Esophagus (tissue), 2 donors: ENCODE measurements at regions not wholly inside any gene's neighbourhood (a gene's known extent, or its start where the extent isn't known, plus 50 kb on each side); places are given as distances from the start of the nearest gene placed in this dataset.
"Not testable (repeated sequence)": the region's sequence is repeated elsewhere in the genome, so short reads cannot be mapped to it uniquely, and the experiment has no call there.

Experiments used
- H3K27ac ChIP-seq, 2 donors: one replicate each; pipeline ENCODE4 v1.5.1; 2013; ENCODE audit warnings: low read depth in 2 of 2, mild to moderate bottlenecking in 2 of 2, inconsistent platforms in 1 of 2, low read length in 1 of 2, moderate library complexity in 1 of 2
- H3K27me3 ChIP-seq, 2 donors: one replicate each; pipeline ENCODE4 v1.6.1; 2013; ENCODE audit warnings: low read length in 2 of 2, control low read depth in 1 of 2, mild to moderate bottlenecking in 1 of 2; ENCODE audit not compliant: insufficient read depth in 2 of 2, control insufficient read depth in 1 of 2
- H3K36me3 ChIP-seq, 2 donors: one replicate each; pipeline ENCODE4 v1.6.1; 2013; ENCODE audit warnings: low read length in 1 of 2; ENCODE audit not compliant: control insufficient read depth in 2 of 2, insufficient read depth in 2 of 2
- H3K4me1 ChIP-seq, 2 donors: one replicate each; pipeline ENCODE4 v1.6.1; 2013; ENCODE audit warnings: low read length in 1 of 2; ENCODE audit not compliant: control insufficient read depth in 2 of 2, insufficient read depth in 2 of 2
- H3K4me3 ChIP-seq, 2 donors: one replicate each; pipeline ENCODE4 v1.5.1; 2013; ENCODE audit warnings: low read length in 2 of 2, mild to moderate bottlenecking in 2 of 2, low read depth in 1 of 2, moderate library complexity in 1 of 2
- H3K9me3 ChIP-seq, 2 donors: one replicate each; pipeline ENCODE4 v1.6.1; 2013; ENCODE audit warnings: mild to moderate bottlenecking in 2 of 2, low read depth in 1 of 2, low read length in 1 of 2, moderate library complexity in 1 of 2; ENCODE audit not compliant: control insufficient read depth in 2 of 2, insufficient read depth in 1 of 2
- WGBS, 2 donors: extraction: QIAGEN DNeasy Blood & Tissue Kit; methylation state at CpG; one replicate each; pipeline ENCODE4 v1.1.7; 2013; 5-methylcytosine and 5-hydroxymethylcytosine counted together
- donor health status: healthy with polysubstance abuse.
- donor health status: Bipolar disorder and iron deficiency.

DNA sequence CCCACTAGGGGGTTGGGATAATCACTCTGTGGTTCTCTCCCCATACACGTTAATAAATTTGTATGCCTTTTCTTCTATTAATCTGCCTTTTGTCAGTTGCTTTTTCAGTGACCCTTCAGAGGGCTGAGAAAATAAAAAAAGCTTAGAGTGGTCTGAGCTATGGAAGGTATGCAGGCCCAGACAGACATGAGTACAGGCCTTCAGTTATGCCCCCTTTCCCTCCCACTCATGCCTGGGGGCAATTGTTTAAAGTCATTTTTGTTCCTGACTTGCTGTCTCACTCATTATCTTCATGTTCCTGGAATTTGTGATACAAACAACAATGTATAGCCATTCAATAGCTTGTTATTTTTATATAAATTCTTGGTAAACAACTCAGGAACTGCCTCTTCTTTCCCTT lies 170.8 kb downstream of the AKR1D1 start:
- H3K27me3 ChIP-seq = no peaks in the 10 kb centered on the region
- 23 to 68% methylated on average over 1 of the region's 1 CpG for WGBS, 2 donors
- peaks cover 3 to 4% of the 10 kb centered on the region in 2 donors for H3K9me3 ChIP-seq
- no peaks in the 10 kb centered on the region for H3K36me3 ChIP-seq
- no peaks in the 10 kb centered on the region for H3K4me1 ChIP-seq
- no peak overlapping the region for H3K27ac ChIP-seq
- no peak overlapping the region for H3K4me3 ChIP-seq

- 65 to 68% methylated on average over 9 of the region's 9 CpGs for WGBS, 2 donors
- no peaks in the 10 kb centered on the region for H3K36me3 ChIP-seq
- peaks cover 3 to 4% of the 10 kb centered on the region in 2 donors for H3K9me3 ChIP-seq
- H3K4me1 ChIP-seq = no peaks in the 10 kb centered on the region
- H3K27me3 ChIP-seq = no peaks in the 10 kb centered on the region
- H3K4me3 ChIP-seq = no peak overlapping the region
- H3K27ac ChIP-seq = no peak overlapping the region
Measured at GRCh38 chr7:138247568-138248333, 171.5 kb downstream of the AKR1D1 start.

GRCh38 chr7:138248609-138249008 lies 172.3 kb downstream of the AKR1D1 start:
- Histone ChIP-seq H3K9me3 (peaks cover 2 to 3% of the 10 kb centered on the region in 2 donors), H3K27ac (peak overlapping the region in 1 of 2 donors; percentile 21), H3K27me3 (no peaks in the 10 kb centered on the region), H3K4me1 (peaks cover 0 to 2% of the 10 kb centered on the region in 2 donors), H3K4me3 (no peak overlapping the region), H3K36me3 (no peaks in the 10 kb centered on the region)

- H3K4me3 ChIP-seq = no peak overlapping the region
- WGBS, 2 donors = 89 to 91% methylated on average over 4 of the region's 4 CpGs
- peaks cover 0 to 2% of the 10 kb centered on the region in 2 donors for H3K4me1 ChIP-seq
- H3K36me3 ChIP-seq = no peaks in the 10 kb centered on the region
- H3K27ac ChIP-seq = peak overlapping the region in 1 of 2 donors; percentile 3
- H3K27me3 ChIP-seq = no peaks in the 10 kb centered on the region
- peaks cover 2 to 3% of the 10 kb centered on the region in 2 donors for H3K9me3 ChIP-seq
Measured at GRCh38 chr7:138249975-138250374, 173.7 kb downstream of the AKR1D1 start.

- 76 to 82% methylated on average over 5 of the region's 5 CpGs for WGBS, 2 donors
Measured at GRCh38 chr7:138252666-138253065, 176.4 kb downstream of the AKR1D1 start.

DNA sequence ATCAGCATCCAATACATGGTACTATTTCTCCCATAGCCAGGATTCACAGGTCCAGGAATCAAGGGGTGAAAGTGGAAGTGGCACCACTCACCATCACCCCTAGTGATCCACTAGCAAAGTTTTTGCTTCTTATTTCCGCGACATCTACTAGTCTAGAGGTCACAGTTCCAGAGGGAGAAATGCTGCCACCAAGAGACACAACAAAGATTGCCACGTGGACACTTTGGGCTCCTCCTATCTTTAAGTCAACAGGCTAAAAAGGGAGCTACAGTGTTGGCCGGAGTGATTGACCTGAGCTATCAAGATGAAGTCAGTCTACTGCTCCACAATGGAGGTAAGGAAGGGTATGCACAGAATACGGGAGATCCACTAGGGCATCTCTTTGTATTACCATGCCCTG lies 178.2 kb downstream of the AKR1D1 start:
- Histone ChIP-seq H3K36me3 (no peaks in the 10 kb centered on the region), H3K4me3 (no peak overlapping the region), H3K9me3 (no peaks in the 10 kb centered on the region), H3K27ac (peak overlapping the region in 1 of 2 donors; percentile 71), H3K4me1 (peaks cover 0 to 2% of the 10 kb centered on the region in 2 donors), H3K27me3 (no peaks in the 10 kb centered on the region)
- WGBS, 2 donors = 66 to 77% methylated on average over 5 of the region's 5 CpGs

More at GRCh38 chr7:138252666-138253065, 176.4 kb downstream of the AKR1D1 start:
- H3K4me1 ChIP-seq, H3K36me3 ChIP-seq, H3K4me3 ChIP-seq, H3K9me3 ChIP-seq, H3K27me3 ChIP-seq, H3K27ac ChIP-seq: not testable (repeated sequence)

GRCh38 chr7:138257459-138258196 lies 181.4 kb downstream of the AKR1D1 start:
- Histone ChIP-seq H3K36me3 (no peaks in the 10 kb centered on the region), H3K27ac (no peak overlapping the region), H3K4me1 (peaks cover 0 to 2% of the 10 kb centered on the region in 2 donors), H3K4me3 (no peak overlapping the region), H3K27me3 (no peaks in the 10 kb centered on the region), H3K9me3 (no peaks in the 10 kb centered on the region)
- WGBS, 2 donors = 41 to 43% methylated on average over 10 of the region's 10 CpGs

DNA sequence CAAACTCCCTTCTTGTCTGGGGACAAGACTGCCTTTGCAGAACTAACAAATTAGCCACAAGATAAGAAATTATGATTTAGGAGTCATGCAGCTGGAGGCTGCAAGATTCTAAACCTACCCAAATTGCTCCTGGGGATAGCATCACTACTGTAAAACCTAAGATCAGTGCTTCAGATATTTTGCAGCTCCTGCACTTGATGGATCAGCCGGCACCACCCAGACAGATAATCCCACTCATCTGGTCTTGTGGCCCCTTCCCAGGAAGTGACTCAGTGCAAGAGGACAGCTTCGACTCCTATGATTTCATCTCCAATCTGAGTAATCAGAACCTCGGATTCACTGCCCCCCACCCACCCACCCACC lies 181.9 kb downstream of the AKR1D1 start:
- WGBS, 2 donors = 54 to 68% methylated on average over 3 of the region's 3 CpGs
- Histone ChIP-seq H3K36me3 (no peaks in the 10 kb centered on the region), H3K4me1 (peaks cover 0 to 2% of the 10 kb centered on the region in 2 donors), H3K27ac (no peak overlapping the region), H3K4me3 (no peak overlapping the region), H3K9me3 (no peaks in the 10 kb centered on the region), H3K27me3 (no peaks in the 10 kb centered on the region)

DNA sequence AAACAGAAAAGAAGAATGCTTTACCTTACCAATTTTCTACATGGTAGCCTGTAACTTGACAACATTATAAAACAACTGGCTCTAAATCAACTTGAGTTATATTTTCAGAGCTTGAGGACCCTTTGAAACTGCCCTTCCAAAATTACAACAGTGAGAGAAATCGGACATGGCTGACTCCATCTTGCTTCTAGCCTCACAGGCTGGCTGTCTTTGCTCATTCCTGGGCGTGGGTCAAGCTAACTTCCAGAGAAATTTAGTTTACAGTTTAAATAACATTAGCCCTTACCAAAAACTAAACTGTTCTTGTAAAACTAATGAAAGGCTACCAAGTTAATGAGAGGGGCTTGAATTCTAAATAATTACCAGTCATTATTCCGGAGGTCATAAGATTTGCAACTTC lies 183.4 kb downstream of the AKR1D1 start:
- Histone ChIP-seq H3K36me3 (no peaks in the 10 kb centered on the region), H3K4me1 (no peaks in the 10 kb centered on the region), H3K27me3 (no peaks in the 10 kb centered on the region), H3K27ac (no peak overlapping the region), H3K9me3 (no peaks in the 10 kb centered on the region), H3K4me3 (no peak overlapping the region)
- whole genome bisulfite sequencing, 2 donors = 81 to 87% methylated on average over 3 of the region's 3 CpGs
